ENCODE measurements at regions not wholly inside any gene's neighbourhood (a gene's known extent, or its start where the extent isn't known, plus 50 kb on each side); places are given as distances from the start of the nearest gene placed in this dataset.
"Not testable (repeated sequence)": the region's sequence is repeated elsewhere in the genome, so short reads cannot be mapped to it uniquely, and the experiment has no call there.

DNA sequence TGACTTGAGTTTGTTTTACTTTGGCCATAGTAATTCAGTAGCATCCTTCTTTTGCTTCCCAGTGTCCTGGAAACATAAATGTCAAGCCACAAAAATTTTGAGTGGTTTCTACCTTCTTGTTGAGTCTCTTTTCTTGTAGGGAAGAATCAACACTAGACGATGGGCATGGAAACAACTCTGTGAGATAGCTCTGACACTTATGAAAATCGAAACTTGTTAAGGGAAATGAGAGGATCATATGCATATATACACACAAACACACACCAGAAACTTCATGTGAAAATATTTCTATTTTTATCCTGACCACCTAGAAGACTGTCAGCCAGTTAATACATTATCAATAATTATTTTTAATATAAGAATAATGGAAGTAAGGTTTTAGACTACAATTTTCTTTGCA is 1247.3 kb upstream of the FLRT2 start:
- no peak for DNase-seq

DNA sequence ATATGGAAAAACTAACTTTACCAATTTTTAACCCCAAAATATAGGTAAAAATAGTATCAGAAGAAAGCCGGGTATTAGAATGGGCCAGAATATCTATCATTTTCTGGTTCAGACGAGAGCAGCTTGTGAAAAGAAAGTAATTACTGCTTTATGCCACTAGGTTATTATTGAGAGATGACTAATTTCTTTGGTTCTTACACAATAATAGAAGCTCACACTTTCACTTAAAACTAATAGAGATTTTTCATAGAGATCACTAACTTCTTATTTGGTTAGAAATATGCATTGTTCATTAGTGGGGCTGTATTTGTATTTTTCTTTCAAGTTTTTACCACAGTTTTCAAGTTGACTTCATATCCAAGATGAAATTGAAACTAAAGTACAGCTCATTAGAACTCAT is 1241.2 kb upstream of the FLRT2 start:
- DNase-seq = no peak

DNA sequence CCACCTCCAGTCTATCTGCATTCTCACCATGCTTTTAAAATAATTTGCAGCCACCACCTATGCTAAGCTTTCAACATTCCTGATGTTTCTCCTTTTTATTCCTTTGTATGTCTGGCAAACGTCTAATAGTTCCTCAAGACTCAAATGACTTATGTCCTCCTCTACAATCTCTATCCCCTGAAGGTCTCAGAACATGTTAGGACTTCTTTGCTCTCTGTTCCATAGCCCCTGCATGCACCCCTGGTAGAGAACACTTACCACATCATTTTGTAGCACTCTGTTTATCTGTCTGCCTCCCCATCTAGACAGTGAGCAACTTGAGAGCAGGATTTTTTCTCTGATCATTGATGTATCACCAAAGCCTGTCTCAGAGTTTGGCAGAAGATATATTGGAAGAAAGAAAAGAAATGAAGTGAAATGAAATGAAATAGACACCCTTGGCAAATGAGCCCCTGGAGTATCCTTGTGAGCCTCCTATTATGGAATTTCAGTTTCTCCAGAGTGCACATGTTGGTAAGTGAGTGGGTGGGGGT is 1231.2 kb upstream of the FLRT2 start:
- no peak for DNase-seq

DNA sequence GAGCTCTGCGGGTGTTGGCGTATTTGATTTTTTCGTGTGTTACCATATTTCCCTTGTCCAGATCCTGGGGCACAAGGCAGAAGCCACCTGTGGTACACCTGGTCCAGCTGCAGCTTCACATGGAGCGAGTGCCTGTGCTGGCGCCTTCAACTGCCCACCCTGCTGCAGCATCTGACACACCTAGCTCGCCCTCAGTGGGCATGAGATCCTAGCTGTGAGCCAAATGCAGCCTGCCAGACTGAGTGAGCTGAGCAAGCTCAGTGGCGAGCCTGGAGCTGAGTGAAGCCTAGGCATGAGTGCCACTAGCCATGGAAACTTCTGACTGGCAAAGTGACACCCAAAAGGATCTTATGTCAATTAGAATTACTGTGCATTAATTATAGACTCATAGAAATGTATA is 1226.8 kb upstream of the FLRT2 start:
- DNase-seq = no peak

DNA sequence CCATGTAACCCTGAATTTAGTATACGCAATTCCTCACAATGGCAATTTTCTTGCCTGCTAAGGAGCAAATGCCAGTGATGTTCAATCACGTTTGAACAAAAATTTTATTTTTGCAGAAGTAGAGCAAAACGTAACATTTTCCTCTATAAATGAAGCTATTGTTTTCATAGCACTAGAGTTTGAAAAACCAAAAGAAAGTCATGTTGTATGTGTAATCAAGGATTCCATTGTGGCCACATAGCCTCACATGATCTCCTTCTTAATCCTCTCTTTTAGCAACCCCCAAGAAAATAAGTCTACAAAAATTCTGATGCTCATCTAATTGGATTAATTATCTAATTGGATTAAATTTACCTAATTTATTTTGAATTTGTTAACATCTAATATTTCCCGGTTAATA is 1217.4 kb upstream of the FLRT2 start:
- DNase-seq = no peak

DNA sequence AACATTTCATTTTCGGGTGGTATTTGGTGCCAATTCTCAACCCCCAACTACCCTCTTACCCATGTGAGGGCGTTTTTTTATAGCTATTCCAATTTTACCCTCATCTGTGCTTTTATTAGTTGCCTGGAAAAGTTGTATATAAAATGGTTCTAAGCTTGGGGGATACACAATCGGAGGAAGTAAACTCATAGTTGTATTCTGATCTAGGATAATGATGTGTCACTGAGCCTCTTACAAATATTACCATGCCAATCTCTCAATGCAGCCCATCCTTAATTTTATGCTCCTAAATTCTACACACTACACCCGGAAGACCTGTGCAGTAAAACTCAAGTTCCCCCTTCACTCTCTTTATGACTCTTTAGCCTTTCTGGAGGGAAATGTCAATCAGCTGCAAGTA is 1206.5 kb upstream of the FLRT2 start:
- DNase-seq = no peak

DNA sequence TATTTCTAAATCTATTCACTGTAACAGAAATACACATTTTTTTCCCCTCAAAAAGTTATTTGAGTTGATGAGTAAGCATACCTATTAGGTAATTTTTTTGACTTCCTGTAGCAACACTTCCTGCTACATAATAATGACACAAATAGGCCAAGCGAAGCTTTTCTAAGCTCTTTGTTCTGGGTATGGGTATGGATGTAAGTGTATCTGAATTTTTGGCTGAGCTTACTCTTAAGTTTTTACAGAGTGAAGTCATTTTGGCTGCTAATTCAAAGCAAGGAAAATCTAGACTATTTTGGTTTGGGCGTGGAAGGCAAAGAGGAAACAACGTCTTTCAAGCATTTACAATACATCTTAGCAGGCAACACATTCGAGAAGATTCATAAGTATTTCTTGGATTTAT is 1206.0 kb upstream of the FLRT2 start:
- no peak for DNase-seq

DNA sequence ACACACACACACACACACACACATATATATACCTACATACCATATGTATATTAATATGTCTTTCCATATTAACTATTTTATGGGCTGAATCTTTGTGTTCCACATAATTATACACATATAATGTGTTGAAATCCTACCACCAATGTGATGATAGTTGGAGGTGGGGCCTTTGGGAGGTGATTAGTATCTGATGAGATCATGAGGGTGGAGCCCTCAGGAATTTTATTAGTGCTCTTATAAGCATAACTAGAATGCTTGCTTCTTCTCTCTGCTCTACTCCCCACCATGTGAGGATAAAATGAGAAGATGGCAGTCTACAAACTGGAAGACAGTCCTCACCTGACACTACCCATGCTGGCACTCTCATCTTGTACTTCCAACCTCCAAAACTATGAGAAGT is 1193.5 kb upstream of the FLRT2 start:
- no peak for DNase-seq

DNA sequence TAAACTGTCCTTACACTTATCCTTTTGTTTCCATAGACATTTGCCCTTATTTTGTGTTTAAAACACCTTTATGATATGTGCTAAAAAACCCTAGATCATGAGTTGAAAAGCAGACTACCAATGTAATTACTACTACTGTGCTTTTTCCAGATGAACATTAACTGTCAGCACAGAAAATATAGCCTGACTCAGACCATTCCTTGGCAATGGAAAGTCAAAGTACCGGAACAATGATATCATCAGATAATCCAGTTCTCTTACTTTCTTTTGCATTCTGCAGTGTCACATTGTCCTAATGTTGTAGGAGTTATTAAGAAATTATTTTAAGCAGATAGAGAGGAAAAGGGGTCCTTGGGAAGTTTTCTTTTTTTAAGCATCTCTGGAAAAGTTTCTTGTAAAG is 1189.0 kb upstream of the FLRT2 start:
- no peak for DNase-seq

DNA sequence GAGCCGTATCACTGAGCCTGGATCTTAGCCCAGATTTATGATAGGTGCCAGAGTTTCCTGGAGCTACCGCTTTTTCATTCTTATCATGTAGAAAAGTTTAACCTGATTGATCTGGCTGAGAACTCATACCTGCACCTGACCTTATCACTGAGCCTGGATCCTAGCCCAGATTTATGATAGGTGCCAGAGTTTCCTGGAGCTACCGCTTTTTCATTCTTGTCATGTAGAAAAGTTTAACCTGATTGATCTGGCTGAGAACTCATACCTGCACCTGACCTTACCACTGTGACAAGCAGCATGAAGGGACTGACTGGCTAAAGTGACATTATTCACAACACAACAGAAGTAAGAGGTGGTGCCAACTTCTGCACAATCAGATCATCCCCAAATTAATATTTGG is 1188.1 kb upstream of the FLRT2 start:
- not testable (repeated sequence) for DNase-seq

DNA sequence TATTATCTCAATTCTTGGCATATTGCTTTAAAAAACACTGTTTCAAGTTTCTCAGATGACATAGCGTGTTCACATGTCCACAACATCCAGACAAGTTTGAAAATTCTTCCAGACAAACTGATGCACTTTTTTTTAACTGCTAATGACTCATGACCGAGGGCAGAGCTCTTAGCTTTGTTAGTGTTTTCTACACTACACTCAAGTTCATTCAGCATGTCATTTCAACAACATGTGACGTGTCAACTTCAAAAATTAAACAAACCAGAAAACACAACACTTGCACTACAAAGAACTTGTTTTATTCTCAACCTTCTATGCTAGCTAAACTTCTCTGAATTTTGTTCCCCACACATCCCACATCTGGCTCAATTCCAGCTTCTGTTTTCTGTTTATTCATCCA is 1186.3 kb upstream of the FLRT2 start:
- DNase-seq = peak; percentile 24

DNA sequence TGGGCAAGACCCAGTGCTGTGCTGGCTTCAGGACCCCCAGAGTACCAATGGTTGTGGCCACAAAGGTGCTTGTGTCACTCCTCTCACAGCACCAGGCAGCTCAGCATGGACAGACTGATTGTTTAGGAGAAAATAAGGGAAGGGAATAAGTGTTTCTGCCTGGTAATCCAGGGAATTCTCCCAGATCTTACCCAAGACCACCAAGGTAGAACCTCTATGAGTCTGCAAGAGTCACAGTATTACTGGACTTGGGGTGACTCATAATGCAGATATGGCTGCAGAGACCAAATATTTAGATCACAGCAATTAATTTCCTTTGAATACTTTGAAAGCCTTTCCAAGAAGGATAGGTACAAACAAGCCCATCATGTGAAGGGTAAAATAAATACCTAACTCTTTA is 1178.3 kb upstream of the FLRT2 start:
- DNase-seq = no peak

DNA sequence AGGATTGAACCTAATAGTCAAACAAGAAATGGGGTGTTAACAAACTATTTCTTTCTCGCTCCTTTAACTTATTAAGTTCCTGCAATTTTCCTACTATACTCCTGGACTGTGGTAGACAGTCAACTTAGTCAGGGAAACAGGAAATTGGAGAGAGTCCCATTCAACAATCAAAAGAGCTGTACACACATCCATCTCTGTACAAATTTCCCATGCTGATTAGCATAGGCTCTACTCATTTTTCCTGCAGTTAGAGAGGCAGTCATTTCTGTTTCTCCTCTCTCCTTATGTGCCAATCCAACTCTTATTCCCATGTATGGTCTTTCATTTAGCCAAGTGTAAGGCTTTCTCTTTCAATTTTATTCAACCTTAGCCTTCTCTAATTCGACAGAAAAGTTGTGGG is 1168.5 kb upstream of the FLRT2 start:
- no peak for DNase-seq

DNA sequence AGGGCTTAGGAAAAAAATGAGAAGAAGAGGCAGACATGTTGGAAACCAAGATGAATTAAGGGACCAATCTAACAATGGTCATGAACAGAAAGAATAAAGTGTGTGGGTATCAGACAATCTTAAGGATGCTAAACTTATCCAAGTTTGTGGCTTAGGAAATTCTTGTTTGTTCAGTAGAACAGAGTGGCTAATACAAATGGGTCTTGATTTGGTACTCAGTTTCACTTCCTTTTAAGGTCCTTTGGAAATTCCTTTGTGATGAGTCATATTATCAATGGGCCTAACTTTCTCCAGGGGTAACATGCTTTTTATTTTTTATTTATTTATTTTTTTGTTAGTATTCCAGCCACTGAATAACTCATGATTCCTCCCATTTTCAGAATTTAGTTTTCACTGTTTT is 1154.7 kb upstream of the FLRT2 start:
- DNase-seq = no peak

DNA sequence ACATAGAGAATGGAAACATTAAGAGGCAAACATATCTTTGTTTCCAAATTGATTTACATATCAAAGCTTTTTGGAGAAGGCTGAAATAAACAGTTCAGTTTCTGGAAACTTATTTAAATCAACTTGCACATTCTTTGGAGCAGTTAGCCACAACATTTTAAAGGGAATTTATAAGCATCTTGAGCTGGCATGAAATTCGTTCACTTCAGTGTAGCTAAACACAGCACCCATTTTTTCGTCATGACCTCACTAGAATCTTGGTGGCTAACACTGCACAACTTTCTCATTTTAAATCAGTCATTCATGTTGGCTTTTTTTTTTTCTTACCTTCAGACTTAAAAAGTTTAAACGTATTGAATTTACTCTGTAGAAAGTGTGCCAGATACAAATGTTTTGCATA is 1139.9 kb upstream of the FLRT2 start:
- DNase-seq = no peak

DNA sequence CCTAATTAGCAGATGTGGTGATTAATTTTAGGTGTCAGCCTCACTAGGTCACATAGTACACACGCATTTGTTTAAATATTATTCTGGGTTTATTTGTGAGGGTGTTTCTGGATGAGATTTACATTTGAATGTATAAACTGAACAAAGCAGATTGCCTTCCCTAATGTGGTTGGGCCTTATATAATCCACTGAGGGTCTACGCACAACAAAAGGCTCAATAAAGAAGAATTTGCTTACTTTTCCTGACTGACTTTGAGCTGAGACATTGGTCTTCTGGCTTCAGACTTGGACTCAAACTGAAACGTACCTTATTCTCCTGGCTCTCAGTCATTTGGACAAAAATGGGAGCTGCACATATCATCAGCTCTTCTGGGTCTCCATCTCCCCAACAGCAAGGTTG is 1132.3 kb upstream of the FLRT2 start:
- DNase-seq = no peak

DNA sequence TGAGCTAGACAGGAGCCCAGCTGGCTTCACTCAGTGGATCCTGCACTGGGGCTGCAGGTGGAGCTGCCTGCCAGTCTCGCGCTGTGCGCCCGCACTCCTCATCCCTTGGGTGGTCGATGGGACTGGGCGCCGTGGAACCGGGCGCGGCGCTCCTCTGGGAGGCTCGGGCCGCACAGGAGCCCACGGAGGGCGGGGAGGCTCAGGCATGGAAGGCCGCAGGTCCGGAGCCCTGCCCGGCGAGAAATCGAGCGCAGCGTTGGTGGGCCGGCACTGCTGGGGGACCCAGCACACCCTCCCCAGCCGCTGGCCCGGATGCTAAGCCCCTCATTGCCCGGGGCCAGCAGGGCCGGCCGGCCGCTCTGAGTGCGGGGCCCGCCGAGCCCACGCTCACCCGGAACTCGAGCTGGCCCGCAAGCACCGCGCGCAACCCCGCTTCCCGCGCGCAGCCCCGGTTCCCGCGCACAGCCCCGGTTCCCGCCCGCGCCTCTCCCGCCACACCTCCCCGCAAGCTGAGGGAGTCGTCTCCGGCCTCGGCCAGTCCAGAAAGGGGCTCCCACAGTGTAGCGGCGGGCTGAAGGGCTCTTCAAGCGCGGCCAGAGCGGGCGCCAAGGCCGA is 1130.5 kb upstream of the FLRT2 start:
- no peak for DNase-seq

DNA sequence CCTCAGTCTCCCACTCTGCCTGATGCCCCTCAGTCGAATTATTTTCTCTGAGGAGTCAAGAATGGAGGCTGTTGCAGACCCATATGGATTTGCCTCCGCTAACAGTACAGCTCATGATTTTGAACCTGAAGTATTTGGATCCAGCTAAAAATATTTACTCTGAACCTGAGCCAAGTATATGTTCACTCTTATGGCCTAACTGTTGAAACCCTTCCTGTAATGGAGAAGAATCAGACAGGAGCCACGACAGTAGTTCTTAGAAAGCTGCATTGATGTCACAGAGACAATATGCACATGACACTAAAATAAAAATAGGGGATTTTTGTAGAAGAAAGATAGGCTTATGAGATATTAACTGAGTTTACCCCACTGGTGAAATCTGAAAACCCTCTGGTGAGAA is 1128.3 kb upstream of the FLRT2 start:
- DNase-seq = no peak

DNA sequence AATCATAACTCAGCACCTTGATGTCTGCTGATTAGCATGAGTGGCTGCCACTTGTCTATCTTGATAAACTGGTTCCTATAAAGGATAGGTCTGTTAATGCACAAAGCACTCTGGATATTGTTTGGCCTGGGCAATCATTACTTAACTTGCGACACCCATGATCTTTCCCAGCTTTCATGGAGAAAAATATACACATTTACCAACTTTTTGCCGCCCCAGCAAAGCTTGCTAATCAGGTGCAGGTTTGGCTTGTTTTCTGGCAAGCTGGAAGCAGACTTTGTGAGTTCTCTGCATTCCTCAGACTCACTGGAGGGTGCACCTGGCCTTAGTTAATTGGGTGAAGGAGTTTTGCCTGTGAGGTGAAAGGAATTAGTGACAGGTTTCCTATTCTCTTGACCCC is 1126.4 kb upstream of the FLRT2 start:
- no peak for DNase-seq

DNA sequence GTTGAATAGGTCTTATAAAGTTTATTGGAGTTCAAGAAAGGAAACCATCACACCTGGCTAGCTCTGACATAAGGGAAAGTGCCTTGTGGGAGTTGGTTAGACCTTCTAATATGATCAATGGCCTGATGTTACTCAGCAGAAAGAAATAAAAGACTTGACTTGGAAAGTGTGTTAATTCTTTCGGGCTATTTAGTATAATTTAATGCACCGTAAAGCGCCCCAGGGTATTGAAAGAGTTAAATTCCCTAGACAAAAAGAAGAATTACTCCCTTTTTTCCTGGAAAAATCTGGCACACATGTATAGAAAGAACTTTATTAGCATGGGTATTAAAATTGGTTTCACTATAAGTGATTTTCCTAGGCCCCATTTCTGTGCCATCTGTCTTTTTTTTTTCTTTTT is 1125.7 kb upstream of the FLRT2 start:
- DNase-seq = no peak

DNA sequence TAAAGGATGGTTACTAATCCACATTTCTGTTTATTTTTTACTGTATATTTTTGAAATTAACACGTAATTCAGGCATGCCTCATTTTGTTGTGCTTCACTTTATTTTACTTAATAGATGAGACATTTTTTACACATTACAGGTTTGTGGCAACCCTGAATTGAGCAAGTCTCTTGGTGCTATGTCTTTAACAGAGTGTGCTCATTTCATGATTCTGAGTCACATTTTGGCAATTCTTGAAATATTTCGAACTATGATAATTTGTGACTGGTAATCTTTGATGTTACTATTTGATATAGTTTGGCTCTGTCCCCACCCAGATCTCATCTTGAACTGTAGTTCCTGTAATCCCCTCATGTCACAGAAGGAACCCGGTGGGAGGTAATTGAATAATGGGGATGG is 1120.5 kb upstream of the FLRT2 start:
- no peak for DNase-seq

DNA sequence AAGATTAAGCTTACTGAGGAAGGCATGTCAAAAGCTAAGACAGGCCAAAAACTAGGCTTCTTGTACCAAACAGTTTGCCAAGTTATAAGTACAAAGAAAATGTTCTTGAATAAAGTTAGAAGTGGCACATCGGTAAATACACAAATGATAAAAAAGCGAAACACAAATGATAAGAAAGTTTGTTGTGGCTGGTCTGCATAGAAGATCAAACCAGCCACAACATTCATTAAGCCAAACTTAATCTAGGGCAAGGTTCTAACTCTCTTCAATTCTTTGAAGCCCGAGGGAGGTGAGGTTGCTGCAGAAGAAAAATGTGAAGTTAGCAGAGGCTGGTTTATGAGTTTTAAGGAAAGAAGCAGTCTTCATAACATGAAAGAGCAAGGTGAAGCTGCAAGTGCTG is 1119.6 kb upstream of the FLRT2 start:
- no peak for DNase-seq

DNA sequence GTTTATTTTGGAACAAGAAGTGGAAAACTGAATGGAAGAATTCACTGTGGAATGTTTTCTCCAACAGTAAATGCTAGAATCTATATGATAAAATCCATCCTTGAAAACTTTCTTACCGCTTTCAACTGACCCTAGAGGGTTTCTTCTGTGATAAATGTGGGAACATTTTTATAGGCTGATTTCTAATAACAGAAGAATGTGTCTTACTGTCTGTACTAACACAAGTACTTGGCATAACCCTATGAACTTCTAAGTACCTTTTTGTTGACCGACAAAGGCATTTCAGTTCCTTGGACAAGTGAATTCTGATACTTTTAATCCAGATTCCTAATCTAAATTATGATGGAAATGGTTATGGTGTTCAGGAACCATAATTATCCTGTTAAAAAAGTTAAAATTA is 1109.7 kb upstream of the FLRT2 start:
- no peak for DNase-seq

DNA sequence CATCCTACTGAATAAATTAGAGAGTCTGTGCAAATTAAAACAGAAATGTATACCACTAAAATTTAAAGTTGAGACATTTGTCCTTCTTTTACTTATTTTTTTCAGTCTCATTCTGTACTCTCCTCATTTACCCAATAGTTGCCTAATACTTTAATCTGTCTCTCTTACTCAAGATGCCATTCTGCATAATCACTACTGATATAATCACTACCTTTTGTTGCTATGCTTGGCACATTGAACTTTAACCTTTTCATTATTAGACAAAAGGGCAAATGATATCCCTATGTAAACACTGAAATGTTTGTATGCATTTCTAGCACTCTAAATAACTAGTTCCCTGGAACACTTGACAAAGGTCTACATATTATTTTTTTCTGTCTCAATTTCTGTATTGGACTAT is 1108.3 kb upstream of the FLRT2 start:
- no peak for DNase-seq

DNA sequence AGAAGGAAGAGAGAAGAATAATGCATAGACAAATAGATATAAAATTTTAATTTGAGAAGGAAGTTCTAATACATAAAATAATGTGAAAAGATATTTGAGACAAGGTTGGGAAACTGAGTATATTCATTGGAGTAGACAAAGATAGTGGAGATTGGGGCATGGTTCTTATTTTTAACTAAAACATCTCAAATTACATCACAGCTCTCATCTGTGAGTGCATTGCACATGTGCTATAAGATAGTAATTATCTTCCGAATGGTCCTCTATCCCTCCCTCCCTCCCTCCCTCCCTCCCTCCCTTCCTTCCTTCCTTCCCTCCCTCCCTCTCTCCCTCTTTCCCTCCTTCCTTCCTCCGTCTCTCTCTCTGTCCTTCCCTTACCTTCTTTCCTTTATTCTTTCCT is 1104.0 kb upstream of the FLRT2 start:
- DNase-seq = no peak

DNA sequence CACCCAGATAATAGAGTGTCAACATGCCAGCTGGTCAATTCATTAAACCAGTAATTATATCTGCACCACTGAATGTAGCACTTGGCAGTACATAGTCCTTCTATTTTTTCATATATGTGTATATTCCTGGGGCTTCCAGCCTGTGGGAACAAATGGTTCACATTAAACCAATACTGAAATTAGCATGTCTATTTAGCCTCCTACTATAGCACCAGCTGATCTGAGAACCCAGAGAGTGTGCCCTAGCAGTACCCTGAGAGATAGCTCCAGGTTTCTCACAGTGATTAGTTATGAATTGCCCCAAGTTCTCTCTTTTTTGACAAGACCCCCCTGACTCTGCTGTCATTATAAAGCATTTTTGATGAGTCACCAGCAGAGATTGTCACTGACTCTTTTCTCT is 1097.3 kb upstream of the FLRT2 start:
- DNase-seq = no peak

All from NCI-H2107 (cell line).